ENCODE measurements at regions not wholly inside any gene's neighbourhood (a gene's known extent, or its start where the extent isn't known, plus 50 kb on each side); places are given as distances from the start of the nearest gene placed in this dataset.

DNA sequence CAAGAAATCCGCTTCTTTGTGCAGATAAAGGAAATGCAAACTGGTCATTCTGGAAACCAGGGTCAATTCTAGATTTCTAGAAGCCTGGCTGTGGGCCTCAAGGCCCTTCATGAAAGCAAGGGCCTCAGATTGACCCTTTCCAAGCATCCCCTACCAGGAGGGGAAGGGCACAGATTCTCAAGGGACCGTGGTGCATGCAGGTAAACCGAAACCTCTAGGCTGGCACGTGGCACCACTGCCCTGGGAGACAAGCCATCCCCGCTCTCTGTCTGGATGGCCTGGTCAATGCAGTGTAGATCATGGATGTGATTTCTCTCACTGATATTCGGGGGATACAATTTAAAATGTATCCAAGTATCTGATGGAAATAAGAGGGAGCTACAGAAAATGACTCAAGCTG is 69.4 kb downstream of the TOMM20 start:
- peaks cover 8% of the 10 kb centered on the region for H3K4me1 ChIP-seq (ENCODE audit: insufficient read depth, low read length)
- H3K4me2 ChIP-seq (ENCODE audit: low read length): no peak overlapping the region
- FAIRE-seq: no peak
- H3K36me3 ChIP-seq (ENCODE audit: insufficient read depth, low read length): no peaks in the 10 kb centered on the region
- H3K27ac Mint-ChIP-seq (ENCODE audit: unreplicated experiment): no peak overlapping the region
- no peak overlapping the region for H3K4me3 Mint-ChIP-seq (ENCODE audit: unreplicated experiment)
- H3K27ac ChIP-seq (ENCODE audit: low read depth, low read length): no peak overlapping the region
- H3K79me2 ChIP-seq (ENCODE audit: insufficient read depth, low read length): no peaks in the 10 kb centered on the region
- H4K20me1 ChIP-seq (ENCODE audit: insufficient read depth, low read length): no peaks in the 10 kb centered on the region
- no peak overlapping the region for H2AFZ ChIP-seq (ENCODE audit: low read depth, low read length)
- no peaks in the 10 kb centered on the region for H3K27me3 ChIP-seq (ENCODE audit: insufficient read depth, low read length)
- H3K36me3 Mint-ChIP-seq (ENCODE audit: low read depth, unreplicated experiment): no peaks in the 10 kb centered on the region
- H3K9me3 Mint-ChIP-seq (ENCODE audit: unreplicated experiment): peaks cover 2% of the 10 kb centered on the region
- TF ChIP-seq, protein P1, sequence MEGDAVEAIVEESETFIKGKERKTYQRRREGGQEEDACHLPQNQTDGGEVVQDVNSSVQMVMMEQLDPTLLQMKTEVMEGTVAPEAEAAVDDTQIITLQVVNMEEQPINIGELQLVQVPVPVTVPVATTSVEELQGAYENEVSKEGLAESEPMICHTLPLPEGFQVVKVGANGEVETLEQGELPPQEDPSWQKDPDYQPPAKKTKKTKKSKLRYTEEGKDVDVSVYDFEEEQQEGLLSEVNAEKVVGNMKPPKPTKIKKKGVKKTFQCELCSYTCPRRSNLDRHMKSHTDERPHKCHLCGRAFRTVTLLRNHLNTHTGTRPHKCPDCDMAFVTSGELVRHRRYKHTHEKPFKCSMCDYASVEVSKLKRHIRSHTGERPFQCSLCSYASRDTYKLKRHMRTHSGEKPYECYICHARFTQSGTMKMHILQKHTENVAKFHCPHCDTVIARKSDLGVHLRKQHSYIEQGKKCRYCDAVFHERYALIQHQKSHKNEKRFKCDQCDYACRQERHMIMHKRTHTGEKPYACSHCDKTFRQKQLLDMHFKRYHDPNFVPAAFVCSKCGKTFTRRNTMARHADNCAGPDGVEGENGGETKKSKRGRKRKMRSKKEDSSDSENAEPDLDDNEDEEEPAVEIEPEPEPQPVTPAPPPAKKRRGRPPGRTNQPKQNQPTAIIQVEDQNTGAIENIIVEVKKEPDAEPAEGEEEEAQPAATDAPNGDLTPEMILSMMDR (IDR thresholded peaks at IDR 0.05; ENCODE audit: insufficient read depth, low read depth, low read length): no peak
- no peak for TF ChIP-seq EZH2 (IDR thresholded peaks at IDR 0.05; ENCODE audit: insufficient read depth, low read length)
- peaks cover 10% of the 10 kb centered on the region for H3K4me1 Mint-ChIP-seq (ENCODE audit: low read depth, unreplicated experiment)
- H3K9ac ChIP-seq (ENCODE audit: low read length): no peak overlapping the region
- no peaks in the 10 kb centered on the region for H3K27me3 Mint-ChIP-seq (ENCODE audit: low read depth, unreplicated experiment)
- H3K4me3 ChIP-seq (ENCODE audit: insufficient read depth, low read depth, low read length): no peak overlapping the region
- H3K9me3 ChIP-seq (ENCODE audit: insufficient read depth, low read depth, low read length): no peaks in the 10 kb centered on the region
- no peak for DNase-seq (ENCODE audit: low read depth)

DNA sequence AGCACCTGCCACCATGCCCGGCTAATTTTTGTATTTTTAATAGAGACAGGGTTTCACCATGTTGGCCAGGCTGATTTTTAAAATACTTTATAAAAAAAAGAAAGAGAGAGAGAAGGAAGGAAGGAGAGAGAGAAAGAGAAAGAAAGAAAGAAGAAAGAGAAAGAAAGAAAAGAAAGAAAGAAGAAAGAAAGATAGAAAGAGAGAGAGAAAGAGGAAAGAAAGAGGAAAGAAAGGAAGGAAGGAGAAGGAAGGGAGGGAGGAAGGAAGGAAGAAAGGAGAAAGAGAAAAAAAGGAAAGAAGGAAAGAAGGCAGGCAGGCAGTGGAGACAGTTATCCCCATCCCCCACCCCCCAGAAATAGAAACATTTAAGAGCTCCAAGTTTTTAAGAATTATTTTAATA is 69.9 kb downstream of the TOMM20 start:
- Mint-ChIP-seq H3K4me3 (ENCODE audit: unreplicated experiment) (no peak overlapping the region), H3K27me3 (ENCODE audit: low read depth, unreplicated experiment) (no peaks in the 10 kb centered on the region), H3K27ac (ENCODE audit: unreplicated experiment) (no peak overlapping the region), H3K9me3 (ENCODE audit: unreplicated experiment) (peaks cover 2% of the 10 kb centered on the region), H3K36me3 (ENCODE audit: low read depth, unreplicated experiment) (no peaks in the 10 kb centered on the region), H3K4me1 (ENCODE audit: low read depth, unreplicated experiment) (peaks cover 10% of the 10 kb centered on the region)
- FAIRE-seq: no peak
- Histone ChIP-seq H4K20me1 (ENCODE audit: insufficient read depth, low read length) (no peaks in the 10 kb centered on the region), H3K36me3 (ENCODE audit: insufficient read depth, low read length) (no peaks in the 10 kb centered on the region), H3K27me3 (ENCODE audit: insufficient read depth, low read length) (no peaks in the 10 kb centered on the region), H3K4me3 (ENCODE audit: insufficient read depth, low read depth, low read length) (no peak overlapping the region), H3K79me2 (ENCODE audit: insufficient read depth, low read length) (no peaks in the 10 kb centered on the region), H3K9ac (ENCODE audit: low read length) (no peak overlapping the region), H3K4me2 (ENCODE audit: low read length) (no peak overlapping the region), H3K4me1 (ENCODE audit: insufficient read depth, low read length) (peaks cover 8% of the 10 kb centered on the region), H2AFZ (ENCODE audit: low read depth, low read length) (no peak overlapping the region), H3K9me3 (ENCODE audit: insufficient read depth, low read depth, low read length) (no peaks in the 10 kb centered on the region), H3K27ac (ENCODE audit: low read depth, low read length) (no peak overlapping the region)
- no peak for DNase-seq (ENCODE audit: low read depth)
- TF ChIP-seq EZH2 (IDR thresholded peaks at IDR 0.05; ENCODE audit: insufficient read depth, low read length): no peak
- TF ChIP-seq, protein P1 (IDR thresholded peaks at IDR 0.05; ENCODE audit: insufficient read depth, low read depth, low read length): no peak

DNA sequence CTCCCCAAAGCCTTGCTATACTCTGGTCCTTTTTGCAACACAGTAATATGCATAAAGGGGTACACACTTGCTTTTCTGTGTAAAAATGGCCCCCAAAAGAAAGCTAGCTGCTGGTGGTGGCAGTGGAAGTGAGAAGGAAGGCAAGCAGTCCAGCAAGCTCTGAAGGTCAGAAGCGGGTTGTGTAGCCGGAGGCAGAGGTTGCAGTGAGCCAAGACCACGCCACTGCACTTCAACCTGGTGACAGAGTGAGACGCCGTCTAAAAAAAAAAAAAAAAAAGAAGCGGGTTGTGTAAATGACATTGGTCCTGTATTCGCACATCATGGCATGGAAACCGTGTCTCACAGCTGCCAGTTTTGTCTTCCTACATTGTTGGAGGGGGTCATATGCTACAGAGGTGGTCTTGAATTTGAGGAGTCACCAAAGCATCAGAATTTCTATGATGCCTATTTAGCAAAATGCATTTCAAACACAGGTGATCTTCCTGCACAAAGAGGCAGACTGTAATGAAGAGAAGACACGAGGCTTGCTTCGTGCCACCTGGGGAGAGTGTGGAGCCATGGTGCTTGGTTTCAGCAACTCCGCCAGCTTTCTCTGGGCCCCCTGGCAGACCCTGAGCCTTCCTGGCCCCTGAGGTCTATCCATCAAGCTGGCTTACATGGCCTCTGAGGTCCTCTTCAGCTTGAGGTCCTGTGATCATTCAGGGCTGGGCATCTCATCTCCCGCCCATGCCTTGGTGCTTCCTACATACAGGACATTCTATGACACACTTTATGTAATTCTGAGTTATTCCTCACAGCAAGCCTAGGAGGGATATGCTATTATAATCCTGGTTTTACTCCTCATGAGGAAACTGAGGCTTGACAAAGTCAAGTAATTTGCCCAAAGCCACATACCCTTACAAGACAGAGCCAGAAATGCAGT is 71.0 kb downstream of the TOMM20 start:
- Histone ChIP-seq H3K9ac (ENCODE audit: low read length) (no peak overlapping the region), H3K79me2 (ENCODE audit: insufficient read depth, low read length) (no peaks in the 10 kb centered on the region)
- H3K36me3 Mint-ChIP-seq (ENCODE audit: low read depth, unreplicated experiment): no peaks in the 10 kb centered on the region

More for the DNA sequence above, 71.0 kb downstream of the TOMM20 start:
- Histone ChIP-seq H3K9me3 (ENCODE audit: insufficient read depth, low read depth, low read length) (no peaks in the 10 kb centered on the region), H3K36me3 (ENCODE audit: insufficient read depth, low read length) (no peaks in the 10 kb centered on the region), H3K4me1 (ENCODE audit: insufficient read depth, low read length) (no peaks in the 10 kb centered on the region), H3K4me2 (ENCODE audit: low read length) (no peak overlapping the region), H3K4me3 (ENCODE audit: insufficient read depth, low read depth, low read length) (no peak overlapping the region), H3K27ac (ENCODE audit: low read depth, low read length) (no peak overlapping the region), H3K27me3 (ENCODE audit: insufficient read depth, low read length) (no peaks in the 10 kb centered on the region), H4K20me1 (ENCODE audit: insufficient read depth, low read length) (no peaks in the 10 kb centered on the region), H2AFZ (ENCODE audit: low read depth, low read length) (no peak overlapping the region)
- FAIRE-seq: no peak
- peaks cover 2% of the 10 kb centered on the region for H3K9me3 Mint-ChIP-seq (ENCODE audit: unreplicated experiment)
- H3K27ac Mint-ChIP-seq (ENCODE audit: unreplicated experiment): no peak overlapping the region
- TF ChIP-seq, protein P1 (IDR thresholded peaks at IDR 0.05; ENCODE audit: insufficient read depth, low read depth, low read length): no peak
- no peak for TF ChIP-seq EZH2 (IDR thresholded peaks at IDR 0.05; ENCODE audit: insufficient read depth, low read length)
- H3K4me1 Mint-ChIP-seq (ENCODE audit: low read depth, unreplicated experiment): peaks cover 6% of the 10 kb centered on the region
- H3K27me3 Mint-ChIP-seq (ENCODE audit: low read depth, unreplicated experiment): no peaks in the 10 kb centered on the region
- DNase-seq (ENCODE audit: low read depth): no peak
- H3K4me3 Mint-ChIP-seq (ENCODE audit: unreplicated experiment): no peak overlapping the region

Measured in astrocyte (in vitro differentiated cells and primary cell).